Esophagus muscularis mucosa (tissue), 4 donors: ENCODE measurements at regions not wholly inside any gene's neighbourhood (a gene's known extent, or its start where the extent isn't known, plus 50 kb on each side); places are given as distances from the start of the nearest gene placed in this dataset.

Source experiments
- DNase-seq: peaks from one replicate; pipeline ENCODE4 v3.0.0-alpha.2; 2017; ENCODE audit errors: extremely low spot score
- H3K27ac ChIP-seq, 4 donors: fragments of 200-600 bp; sonication (generic); replicated peaks in 1 of 4; 1 replicate in 3 of 4; 2 replicates in 1 of 4; pipeline ENCODE4 v1.5.1; 2016 to 2019; ENCODE audit warnings: mild to moderate bottlenecking in 1 of 4
- H3K27me3 ChIP-seq, 4 donors: fragments of 200-600 bp; sonication (generic); one replicate each; pipeline versions ENCODE4 v1.5.1 to v1.6.0; 2016 to 2019
- H3K36me3 ChIP-seq, 4 donors: fragments of 200-600 bp; sonication (generic); one replicate each; pipeline ENCODE4 v1.5.1; 2016 to 2019
- H3K4me1 ChIP-seq, 4 donors: fragments of 200-600 bp; sonication (generic); one replicate each; pipeline ENCODE4 v1.5.1; 2016 to 2019
- H3K4me3 ChIP-seq, 4 donors: fragments of 200-600 bp; sonication (generic); 1 replicate in 2 of 4; 2 replicates in 2 of 4; pipeline ENCODE4 v1.5.1; 2016 to 2019; ENCODE audit warnings: mild to moderate bottlenecking in 4 of 4, moderate library complexity in 1 of 4
- H3K9me3 ChIP-seq, 4 donors: fragments of 200-600 bp; sonication (generic); 1 replicate in 3 of 4; 2 replicates in 1 of 4; pipeline ENCODE4 v1.5.1; 2016 to 2019
- EP300 ChIP-seq: sonication (generic); formaldehyde crosslinking; IDR thresholded peaks from one replicate; pipeline ENCODE4 v1.6.1; 2017; ENCODE audit warnings: antibody characterized with exemption
- POLR2A ChIP-seq: fragments of 450-650 bp; IDR thresholded peaks from one replicate; pipeline ENCODE4 v1.6.1; 2017; ENCODE audit warnings: antibody characterized with exemption, moderate library complexity, mild to moderate bottlenecking, low read depth
- POLR2AphosphoS5 ChIP-seq, 2 donors: sonication (generic); formaldehyde crosslinking; IDR thresholded peaks; one replicate each; pipeline ENCODE4 v1.6.1; 2017; ENCODE audit warnings: antibody characterized with exemption in 2 of 2
- WGBS: methylation state at CpG from one replicate; pipeline ENCODE4 v1.1.5; 2018; 5-methylcytosine and 5-hydroxymethylcytosine counted together
- intact Hi-C: fragments of 100-400 bp; cut with DNase I; formaldehyde crosslinking; loops from one replicate; pipeline ENCODE4 v1.15.1; 2023
- TF ChIP-seq, protein P1 (sequence below), 3 experiments: fragments of 200-600 bp in 2 of 3; fragments of 450-650 bp in 1 of 3; sonication (generic) in 2 of 3; IDR thresholded peaks; one replicate each; pipeline ENCODE4 v1.5.1; 2017 to 2019; ENCODE audit warnings: antibody characterized with exemption in 3 of 3, mild to moderate bottlenecking in 2 of 3, moderate library complexity in 1 of 3

DNA sequence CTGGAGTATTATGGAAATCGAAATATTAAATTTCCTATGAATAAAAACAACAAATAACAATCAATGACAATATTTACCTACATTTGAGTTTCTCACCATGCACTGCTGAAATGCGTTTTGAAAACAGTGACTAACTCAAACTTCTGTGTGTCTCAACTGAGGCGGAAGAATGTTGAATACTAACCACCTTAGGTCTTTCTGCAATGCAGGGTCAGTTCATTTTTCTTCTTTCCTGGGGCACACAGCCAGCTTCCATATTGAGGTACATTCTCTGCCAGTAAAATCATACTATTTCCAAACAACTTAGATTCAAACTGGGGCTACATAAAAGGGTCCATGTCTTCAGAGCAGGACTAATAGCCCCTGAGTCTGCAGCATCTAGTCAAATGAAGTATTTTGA, 310.1 kb downstream of the UTRN start:
- 82% methylated on average over 3 of the region's 3 CpGs for WGBS
- DNase-seq, result no peak
- Histone ChIP-seq H3K4me1 (peaks cover 6 to 16% (median 9%) of the 10 kb centered on the region in 4 donors), H3K9me3 (peaks cover 0 to 4% (median 2%) of the 10 kb centered on the region in 4 donors), H3K36me3 (peaks cover 0 to 5% (median 0%) of the 10 kb centered on the region in 4 donors), H3K27ac (no peak overlapping the region), H3K4me3 (no peak overlapping the region), H3K27me3 (no peaks in the 10 kb centered on the region)
- TF ChIP-seq POLR2AphosphoS5 (IDR thresholded peaks at IDR 0.05) (no peak), EP300 (no peak), POLR2A (no peak)
- TF ChIP-seq, protein P1, sequence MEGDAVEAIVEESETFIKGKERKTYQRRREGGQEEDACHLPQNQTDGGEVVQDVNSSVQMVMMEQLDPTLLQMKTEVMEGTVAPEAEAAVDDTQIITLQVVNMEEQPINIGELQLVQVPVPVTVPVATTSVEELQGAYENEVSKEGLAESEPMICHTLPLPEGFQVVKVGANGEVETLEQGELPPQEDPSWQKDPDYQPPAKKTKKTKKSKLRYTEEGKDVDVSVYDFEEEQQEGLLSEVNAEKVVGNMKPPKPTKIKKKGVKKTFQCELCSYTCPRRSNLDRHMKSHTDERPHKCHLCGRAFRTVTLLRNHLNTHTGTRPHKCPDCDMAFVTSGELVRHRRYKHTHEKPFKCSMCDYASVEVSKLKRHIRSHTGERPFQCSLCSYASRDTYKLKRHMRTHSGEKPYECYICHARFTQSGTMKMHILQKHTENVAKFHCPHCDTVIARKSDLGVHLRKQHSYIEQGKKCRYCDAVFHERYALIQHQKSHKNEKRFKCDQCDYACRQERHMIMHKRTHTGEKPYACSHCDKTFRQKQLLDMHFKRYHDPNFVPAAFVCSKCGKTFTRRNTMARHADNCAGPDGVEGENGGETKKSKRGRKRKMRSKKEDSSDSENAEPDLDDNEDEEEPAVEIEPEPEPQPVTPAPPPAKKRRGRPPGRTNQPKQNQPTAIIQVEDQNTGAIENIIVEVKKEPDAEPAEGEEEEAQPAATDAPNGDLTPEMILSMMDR (IDR thresholded peaks at IDR 0.05), result no peak
- intact Hi-C loops, result no loop called here

DNA sequence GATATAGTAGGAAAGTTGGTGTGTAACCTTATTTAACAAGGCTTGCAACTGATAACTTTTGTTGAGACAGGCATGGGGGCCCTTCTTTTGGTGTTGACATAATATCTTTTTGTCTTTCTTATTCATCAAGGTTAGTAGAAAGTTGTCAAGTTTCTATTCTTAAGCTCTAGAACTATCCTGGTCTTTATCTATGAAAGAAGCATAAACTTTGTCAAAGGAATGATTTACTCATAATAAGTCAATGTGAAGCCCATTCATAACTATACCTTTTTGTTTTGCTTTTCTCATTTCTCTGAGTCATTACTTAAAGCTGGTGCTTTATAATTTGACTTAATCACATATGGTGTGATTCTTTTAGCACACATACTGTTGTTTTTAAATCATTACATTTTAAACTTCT, 312.4 kb downstream of the UTRN start:
- H3K4me1 ChIP-seq, result peaks cover 6 to 16% (median 9%) of the 10 kb centered on the region in 4 donors
- no peak overlapping the region for H3K27ac ChIP-seq
- peaks cover 0 to 15% (median 12%) of the 10 kb centered on the region in 4 donors for H3K9me3 ChIP-seq
- no peak for TF ChIP-seq EP300
- no peak for TF ChIP-seq POLR2A
- no peaks in the 10 kb centered on the region for H3K27me3 ChIP-seq
- no peak for DNase-seq
- intact Hi-C loops, result no loop called here
- H3K36me3 ChIP-seq, result peaks cover 0 to 2% (median 0%) of the 10 kb centered on the region in 4 donors
- no peak overlapping the region for H3K4me3 ChIP-seq

DNA sequence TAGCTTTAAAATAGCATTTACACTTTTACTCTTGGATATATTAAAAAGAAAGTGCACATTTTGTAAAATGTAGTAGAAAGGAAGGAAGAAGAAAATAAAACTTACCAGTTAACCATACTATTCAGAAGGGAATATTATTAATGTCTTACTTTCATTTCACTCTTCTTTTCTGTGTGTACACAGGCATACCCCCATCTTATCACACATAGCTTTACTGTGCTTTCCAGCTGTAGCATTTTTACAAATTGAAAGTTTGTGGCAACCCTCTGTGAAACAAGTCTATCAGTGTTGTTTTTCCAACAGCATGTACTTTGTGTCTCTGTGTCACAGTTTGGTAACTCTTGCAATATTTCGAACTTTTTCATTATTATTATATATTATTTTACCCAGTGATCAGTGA, 314.5 kb downstream of the UTRN start:
- peaks cover 0 to 5% (median 2%) of the 10 kb centered on the region in 4 donors for H3K4me1 ChIP-seq
- WGBS, result 94% methylated on average over 1 of the region's 1 CpG

DNA sequence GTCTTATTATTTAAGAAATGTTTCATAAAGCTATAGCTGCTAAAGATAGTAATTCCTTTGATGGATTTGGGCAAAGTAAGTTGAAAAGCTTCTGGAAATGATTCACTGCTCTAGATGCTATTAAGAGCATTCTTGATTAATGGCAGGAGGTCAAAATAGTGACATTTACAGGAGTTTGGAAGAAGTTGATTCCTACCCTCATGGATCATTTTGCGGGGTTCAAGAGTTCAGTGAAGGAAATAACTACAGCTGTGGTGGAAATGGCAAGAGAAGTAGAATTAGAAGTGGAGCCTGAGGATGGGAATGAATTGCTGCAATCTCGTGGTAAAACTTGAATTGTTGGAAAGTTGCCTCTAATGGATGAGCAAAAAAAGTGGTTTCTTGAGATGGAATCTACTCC, 316.1 kb downstream of the UTRN start:
- Histone ChIP-seq H3K27me3 (no peaks in the 10 kb centered on the region), H3K4me1 (no peaks in the 10 kb centered on the region), H3K36me3 (no peaks in the 10 kb centered on the region), H3K4me3 (no peak overlapping the region), H3K9me3 (peaks cover 0 to 15% (median 12%) of the 10 kb centered on the region in 4 donors), H3K27ac (no peak overlapping the region)
- DNase-seq, result no peak
- intact Hi-C loops, result no loop called here
- TF ChIP-seq POLR2A (no peak), EP300 (no peak), POLR2AphosphoS5 (IDR thresholded peaks at IDR 0.05) (no peak)
- TF ChIP-seq, protein P1 (IDR thresholded peaks at IDR 0.05), result no peak
- 94% methylated on average over 2 of the region's 2 CpGs for WGBS

More for the DNA sequence above, 314.5 kb downstream of the UTRN start:
- no peak overlapping the region for H3K27ac ChIP-seq
- intact Hi-C loops, result no loop called here
- DNase-seq, result no peak
- H3K27me3 ChIP-seq, result no peaks in the 10 kb centered on the region
- H3K36me3 ChIP-seq, result no peaks in the 10 kb centered on the region
- H3K4me3 ChIP-seq, result no peak overlapping the region
- peaks cover 0 to 15% (median 12%) of the 10 kb centered on the region in 4 donors for H3K9me3 ChIP-seq
- TF ChIP-seq EP300 (no peak), POLR2A (no peak), POLR2AphosphoS5 (IDR thresholded peaks at IDR 0.05) (no peak)
- TF ChIP-seq, protein P1 (IDR thresholded peaks at IDR 0.05), result no peak

DNA sequence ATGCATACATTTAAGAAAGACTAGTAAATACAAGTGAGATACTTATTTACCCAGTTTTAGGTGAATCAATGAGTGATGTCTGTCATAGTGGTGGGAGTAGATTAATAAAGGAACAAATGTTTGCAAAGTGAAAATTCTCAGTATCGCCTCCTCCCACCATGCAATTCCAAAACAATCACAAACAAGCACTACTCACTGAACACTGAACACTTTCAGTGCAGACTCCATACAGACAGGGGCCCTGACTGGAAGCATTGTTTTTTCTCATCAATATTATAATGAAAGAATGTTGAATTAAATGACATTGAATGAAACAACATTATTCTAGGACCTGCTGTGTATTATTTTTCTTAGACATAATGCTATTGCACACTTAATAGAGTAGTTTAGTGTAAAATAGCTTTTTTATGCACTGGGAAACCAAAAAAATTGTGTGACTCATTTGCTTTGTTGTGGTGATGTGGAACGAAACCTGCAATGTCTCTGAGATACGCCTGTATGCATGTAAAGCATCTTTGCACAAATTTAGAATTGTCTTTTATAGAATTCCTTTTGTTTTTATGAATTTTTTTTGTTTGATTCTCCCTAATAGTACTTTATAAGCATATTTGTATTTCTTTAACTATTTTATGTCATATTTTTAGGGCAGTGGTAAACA, 317.5 kb downstream of the UTRN start:
- 100% methylated on average over 3 of the region's 3 CpGs for WGBS

More for the DNA sequence above, 317.5 kb downstream of the UTRN start:
- DNase-seq, result no peak
- Histone ChIP-seq H3K9me3 (peaks cover 0 to 15% (median 12%) of the 10 kb centered on the region in 4 donors), H3K4me1 (no peaks in the 10 kb centered on the region), H3K36me3 (no peaks in the 10 kb centered on the region), H3K27ac (no peak overlapping the region), H3K4me3 (no peak overlapping the region), H3K27me3 (no peaks in the 10 kb centered on the region)
- intact Hi-C loops, result no loop called here
- TF ChIP-seq POLR2A (no peak), POLR2AphosphoS5 (IDR thresholded peaks at IDR 0.05) (no peak), EP300 (no peak)
- TF ChIP-seq, protein P1 (IDR thresholded peaks at IDR 0.05), result no peak
